ENCODE measurements at regions not wholly inside any gene's neighbourhood (a gene's known extent, or its start where the extent isn't known, plus 50 kb on each side); places are given as distances from the start of the nearest gene placed in this dataset.

GRCh38 chr20:22523499-22524392 lies 60.6 kb downstream of the FOXA2 start:
- no peak for DNase-seq (ENCODE audit: low spot score)
- Mint-ChIP-seq H3K4me1 (peaks cover 7% of the 10 kb centered on the region; the same call in 1 of the 2 replicates), H3K27me3 (ENCODE audit: low read depth) (peaks cover 19% of the 10 kb centered on the region), H3K9me3 (0 out of 2 replicates have a peak, but pooled peaks cover 4% of the 10 kb centered on the region), H3K27ac (no peak overlapping the region), H3K4me3 (no peak overlapping the region), H3K36me3 (no peaks in the 10 kb centered on the region)
- ATAC-seq: no peak
- ChIA-PET CTCF (no interaction called here), POLR2A (no interaction called here)
- TF ChIP-seq CREM (CRISPR knock-in tag; IDR thresholded peaks at IDR 0.05) (no peak), CTCF (IDR thresholded peaks at IDR 0.05) (no peak), AR (CRISPR knock-in tag; IDR thresholded peaks at IDR 0.05) (no peak), TCF7 (CRISPR knock-in tag; IDR thresholded peaks at IDR 0.05; ENCODE audit: low read depth) (no peak), GABPB1 (CRISPR knock-in tag; IDR thresholded peaks at IDR 0.05) (peak; percentile 56; the same call in 1 of the 2 replicates)

- POLR2A ChIA-PET: no interaction called here
- no peaks in the 10 kb centered on the region for H3K36me3 Mint-ChIP-seq
These were observed 61.3 kb downstream of the FOXA2 start for GRCh38 chr20:22523128-22523498.

More at GRCh38 chr20:22523128-22523498, 61.3 kb downstream of the FOXA2 start:
- TF ChIP-seq MYBL2 (CRISPR knock-in tag; IDR thresholded peaks at IDR 0.05) (no peak), NR2C2 (CRISPR knock-in tag; IDR thresholded peaks at IDR 0.05) (no peak), ZNF423 (CRISPR knock-in tag; IDR thresholded peaks at IDR 0.05) (no peak), ETV6 (CRISPR knock-in tag; IDR thresholded peaks at IDR 0.05) (no peak), NFE2L1 (CRISPR knock-in tag; IDR thresholded peaks at IDR 0.05) (no peak), RELA (CRISPR knock-in tag; IDR thresholded peaks at IDR 0.05; ENCODE audit: borderline replicate concordance) (no peak), SP1 (CRISPR knock-in tag; conservative IDR thresholded peaks at IDR 0.05) (no peak), ESRRA (CRISPR knock-in tag; IDR thresholded peaks at IDR 0.05; ENCODE audit: borderline replicate concordance) (no peak), PRDM15 (CRISPR knock-in tag; IDR thresholded peaks at IDR 0.05) (no peak), FOXP1 (CRISPR knock-in tag; IDR thresholded peaks at IDR 0.05; ENCODE audit: borderline replicate concordance) (no peak), JUN (CRISPR knock-in tag; IDR thresholded peaks at IDR 0.05) (no peak), ZNF219 (CRISPR knock-in tag; IDR thresholded peaks at IDR 0.05; ENCODE audit: borderline replicate concordance) (no peak), FOXP4 (CRISPR knock-in tag; IDR thresholded peaks at IDR 0.05) (no peak), USF2 (CRISPR knock-in tag; IDR thresholded peaks at IDR 0.05) (no peak), ZNF138 (CRISPR knock-in tag; conservative IDR thresholded peaks at IDR 0.05) (no peak), TP53 (CRISPR knock-in tag; IDR thresholded peaks at IDR 0.05) (no peak)
- ATAC-seq (no peak), DNase-seq (ENCODE audit: low spot score) (no peak)
- Mint-ChIP-seq H3K27me3 (ENCODE audit: low read depth) (peaks cover 19% of the 10 kb centered on the region), H3K4me1 (peaks cover 5% of the 10 kb centered on the region; the same call in 1 of the 2 replicates), H3K4me3 (no peak overlapping the region), H3K9me3 (0 out of 2 replicates have a peak, but pooled peaks cover 4% of the 10 kb centered on the region), H3K27ac (no peak overlapping the region)
- CTCF ChIA-PET: no interaction called here
